ENCODE measurements at regions not wholly inside any gene's neighbourhood (a gene's known extent, or its start where the extent isn't known, plus 50 kb on each side); places are given as distances from the start of the nearest gene placed in this dataset.
"Not testable (repeated sequence)": the region's sequence is repeated elsewhere in the genome, so short reads cannot be mapped to it uniquely, and the experiment has no call there.

DNA sequence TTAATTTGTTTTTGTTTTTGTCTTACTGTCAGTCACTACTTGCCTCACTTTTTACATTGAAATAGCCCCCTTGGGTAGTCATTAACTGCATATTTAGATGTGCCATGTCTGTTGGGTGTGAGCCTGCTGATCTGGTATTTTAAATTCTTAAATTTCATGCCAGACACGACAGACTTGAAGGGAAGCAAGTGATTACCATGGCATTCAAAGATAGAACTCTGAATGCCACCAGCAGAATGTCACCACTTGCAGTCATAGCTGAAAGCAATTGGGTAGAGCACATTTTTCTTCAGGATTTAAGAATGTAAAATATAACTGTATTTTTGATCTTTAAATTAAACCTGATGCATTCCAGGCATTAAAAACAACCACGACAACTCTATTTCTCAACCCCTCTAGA lies 396.5 kb upstream of the ATP10A start:
- Mint-ChIP-seq H3K36me3 (no peaks in the 10 kb centered on the region), H3K4me3 (no peak overlapping the region), H3K9me3 (ENCODE audit: low read depth) (no peaks in the 10 kb centered on the region), H3K4me1 (ENCODE audit: low read depth) (no peaks in the 10 kb centered on the region), H3K27ac (no peak overlapping the region), H3K27me3 (peaks cover 10% of the 10 kb centered on the region)

DNA sequence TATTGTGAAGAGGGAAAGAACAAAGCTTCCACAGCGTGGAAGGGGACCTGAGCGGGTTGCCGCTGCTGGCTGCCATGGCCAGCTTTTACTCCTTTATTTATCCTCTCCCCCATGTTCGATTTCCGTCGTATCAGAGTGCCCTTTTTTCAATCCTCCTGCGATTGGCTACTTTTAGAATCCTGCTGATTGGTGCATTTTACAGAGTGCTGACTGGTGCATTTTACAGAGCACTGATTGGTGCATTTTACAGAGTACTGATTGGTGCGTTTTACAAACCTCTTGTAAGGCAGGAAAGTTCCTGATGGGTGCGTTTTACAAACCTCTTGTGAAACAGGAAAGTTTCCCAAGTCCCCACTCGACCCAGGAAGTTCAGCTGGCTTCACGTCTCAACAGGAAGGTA lies 381.7 kb upstream of the ATP10A start:
- not testable (repeated sequence) for H3K4me3 Mint-ChIP-seq; H3K27ac Mint-ChIP-seq; H3K27me3 Mint-ChIP-seq; H3K9me3 Mint-ChIP-seq (ENCODE audit: low read depth); H3K36me3 Mint-ChIP-seq; H3K4me1 Mint-ChIP-seq (ENCODE audit: low read depth)

DNA sequence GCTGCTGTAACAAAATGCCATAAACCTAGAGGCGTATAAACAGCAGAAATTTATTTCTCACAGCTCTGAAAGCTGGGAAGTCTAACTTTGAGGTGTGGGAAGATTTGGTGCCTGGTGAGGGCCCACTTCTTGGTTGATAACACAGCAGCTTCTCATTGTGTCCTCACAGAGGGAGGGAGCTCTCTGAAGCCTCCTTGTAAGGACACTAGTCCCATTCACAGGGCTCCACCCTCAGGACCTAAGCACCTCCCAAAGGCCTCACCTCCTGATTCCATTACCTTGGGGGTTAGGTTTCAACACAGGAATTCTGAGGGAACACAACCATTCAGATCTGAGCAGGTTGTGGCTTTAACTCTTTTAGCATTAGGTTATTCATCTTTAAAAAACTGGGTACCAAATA lies 380.3 kb upstream of the ATP10A start:
- Mint-ChIP-seq H3K27ac (no peak overlapping the region), H3K36me3 (no peaks in the 10 kb centered on the region), H3K27me3 (no peaks in the 10 kb centered on the region), H3K4me3 (no peak overlapping the region), H3K4me1 (ENCODE audit: low read depth) (no peaks in the 10 kb centered on the region), H3K9me3 (ENCODE audit: low read depth) (peaks cover 4% of the 10 kb centered on the region)

DNA sequence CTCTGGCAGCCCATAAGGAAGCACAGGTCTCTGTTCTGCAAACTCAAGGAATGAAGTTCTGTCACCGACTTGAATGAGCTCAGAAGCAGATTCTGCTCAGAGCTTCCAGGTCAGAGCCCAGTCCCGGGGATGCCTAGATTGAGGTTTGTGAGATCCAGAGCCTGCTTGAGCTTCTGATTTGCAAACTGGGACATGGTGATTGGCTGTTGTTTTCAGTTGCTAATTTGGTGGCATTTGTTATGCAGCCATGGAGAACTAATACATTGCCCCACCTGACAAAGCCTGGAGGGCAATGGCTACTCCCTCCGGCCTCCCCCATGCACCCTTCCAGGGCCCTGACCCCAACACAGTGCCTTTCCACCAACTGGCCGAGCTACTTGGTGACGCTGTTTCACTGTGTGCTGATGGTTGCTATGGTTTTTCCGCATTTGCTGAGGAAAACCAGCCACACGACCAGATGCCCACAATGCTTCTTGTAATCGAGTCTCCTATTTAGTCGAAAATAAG lies 379.5 kb upstream of the ATP10A start:
- H3K9me3 Mint-ChIP-seq (ENCODE audit: low read depth) = peaks cover 4% of the 10 kb centered on the region
- H3K27me3 Mint-ChIP-seq = no peaks in the 10 kb centered on the region
- no peak overlapping the region for H3K4me3 Mint-ChIP-seq
- no peaks in the 10 kb centered on the region for H3K4me1 Mint-ChIP-seq (ENCODE audit: low read depth)
- no peaks in the 10 kb centered on the region for H3K36me3 Mint-ChIP-seq
- H3K27ac Mint-ChIP-seq = no peak overlapping the region

DNA sequence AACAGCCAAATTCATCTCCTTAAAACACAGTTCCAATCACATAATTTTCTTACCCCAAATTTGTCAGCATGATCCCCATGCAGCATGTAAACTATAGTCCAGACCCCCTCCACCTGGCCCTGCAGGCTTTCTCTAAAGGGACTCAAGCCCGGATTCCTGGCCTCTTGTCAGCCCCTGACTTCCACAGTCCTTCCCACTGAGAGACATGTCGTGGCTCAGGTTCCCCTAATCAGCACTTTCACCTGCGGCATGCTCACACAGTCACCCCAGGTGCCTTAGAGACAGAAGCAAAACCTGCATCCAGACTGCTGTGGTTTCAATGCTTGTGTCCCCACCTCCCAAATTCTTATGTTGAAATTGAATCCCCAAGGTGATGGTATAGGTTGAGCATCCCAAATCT lies 372.7 kb upstream of the ATP10A start:
- no peaks in the 10 kb centered on the region for H3K4me1 Mint-ChIP-seq (ENCODE audit: low read depth)
- H3K9me3 Mint-ChIP-seq (ENCODE audit: low read depth) = no peaks in the 10 kb centered on the region
- H3K36me3 Mint-ChIP-seq = no peaks in the 10 kb centered on the region
- no peak overlapping the region for H3K4me3 Mint-ChIP-seq
- H3K27ac Mint-ChIP-seq = no peak overlapping the region
- peaks cover 3% of the 10 kb centered on the region for H3K27me3 Mint-ChIP-seq

DNA sequence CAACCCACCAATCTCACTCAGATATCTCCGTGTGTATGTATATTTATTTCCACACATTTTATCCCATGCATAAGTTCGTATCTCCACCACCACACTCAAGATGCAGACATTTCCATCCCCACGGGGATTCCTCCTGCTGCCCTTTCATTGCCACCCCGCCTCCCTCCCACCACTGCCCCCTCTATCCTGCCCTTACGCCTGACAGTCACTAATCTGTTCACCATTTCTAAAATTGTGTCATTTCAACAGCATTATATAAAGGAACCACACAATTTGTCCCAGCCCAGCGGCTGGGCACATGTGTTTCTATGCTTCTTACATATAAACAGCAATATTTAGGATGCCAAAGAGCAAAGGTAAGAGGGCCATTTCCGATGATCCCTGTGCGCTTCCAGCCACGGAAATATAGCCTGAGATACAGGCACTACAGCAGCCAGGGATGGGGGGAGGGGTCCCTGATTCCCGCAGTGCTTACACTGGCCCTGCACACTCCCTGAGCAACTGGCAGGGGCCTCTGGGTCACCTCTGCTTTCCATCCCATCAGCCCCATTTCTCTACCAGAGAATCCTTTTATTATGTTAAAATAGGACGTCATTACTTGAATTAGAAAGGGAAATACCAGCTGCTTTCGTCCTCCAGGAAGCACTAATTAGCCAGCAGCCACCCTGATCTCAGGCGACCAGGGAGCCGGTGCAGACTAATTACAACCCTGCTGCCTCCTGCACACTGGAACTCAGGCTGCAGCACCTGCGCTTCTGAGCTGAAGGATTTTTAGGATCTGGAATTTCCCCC lies 372.0 kb upstream of the ATP10A start:
- Mint-ChIP-seq H3K27me3 (peaks cover 3% of the 10 kb centered on the region), H3K4me1 (ENCODE audit: low read depth) (no peaks in the 10 kb centered on the region), H3K4me3 (no peak overlapping the region), H3K27ac (no peak overlapping the region), H3K9me3 (ENCODE audit: low read depth) (no peaks in the 10 kb centered on the region), H3K36me3 (no peaks in the 10 kb centered on the region)

DNA sequence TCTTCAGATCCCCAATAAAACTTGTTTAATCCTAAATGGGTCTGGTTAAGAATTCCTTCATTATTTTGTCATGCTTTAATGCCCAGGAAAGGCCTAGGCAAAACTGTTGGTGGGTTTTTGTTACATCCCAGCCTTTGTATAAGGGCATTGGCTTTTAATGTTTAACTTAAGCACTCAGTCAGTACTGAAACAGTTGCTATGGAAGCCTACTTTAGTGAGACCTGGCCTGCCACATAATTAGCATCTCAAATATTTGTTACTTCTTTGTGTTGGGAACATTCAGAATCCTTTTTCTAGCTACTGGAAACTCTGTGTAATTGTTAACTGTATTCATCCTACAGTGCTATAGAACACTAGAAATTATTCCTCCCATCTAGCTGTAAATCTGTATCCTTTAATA lies 369.6 kb upstream of the ATP10A start:
- Mint-ChIP-seq H3K36me3 (no peaks in the 10 kb centered on the region), H3K9me3 (ENCODE audit: low read depth) (peaks cover under 1% of the 10 kb centered on the region), H3K4me3 (no peak overlapping the region), H3K27me3 (peaks cover 5% of the 10 kb centered on the region), H3K27ac (no peak overlapping the region), H3K4me1 (ENCODE audit: low read depth) (no peaks in the 10 kb centered on the region)

DNA sequence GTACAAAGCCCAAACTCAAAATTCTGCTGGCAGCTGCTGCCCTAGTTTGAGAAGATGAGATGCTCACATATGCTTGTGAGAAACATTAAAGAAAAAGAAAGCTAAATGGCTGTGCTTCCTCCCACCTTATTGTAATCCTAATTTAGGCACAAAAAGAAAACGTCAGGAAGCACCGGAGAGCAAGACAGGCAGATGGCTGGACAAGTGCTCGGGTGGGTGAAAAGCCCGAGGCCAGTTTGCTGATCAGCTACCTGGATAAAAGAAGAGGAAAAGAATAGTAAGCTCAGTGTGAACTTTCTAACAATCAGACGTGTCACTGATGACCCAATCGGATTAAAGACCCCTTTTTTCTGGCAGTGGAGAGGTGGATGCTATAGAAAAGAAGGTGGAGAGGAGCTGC lies 368.0 kb upstream of the ATP10A start:
- no peaks in the 10 kb centered on the region for H3K4me1 Mint-ChIP-seq (ENCODE audit: low read depth)
- peaks cover 9% of the 10 kb centered on the region for H3K9me3 Mint-ChIP-seq (ENCODE audit: low read depth)

DNA sequence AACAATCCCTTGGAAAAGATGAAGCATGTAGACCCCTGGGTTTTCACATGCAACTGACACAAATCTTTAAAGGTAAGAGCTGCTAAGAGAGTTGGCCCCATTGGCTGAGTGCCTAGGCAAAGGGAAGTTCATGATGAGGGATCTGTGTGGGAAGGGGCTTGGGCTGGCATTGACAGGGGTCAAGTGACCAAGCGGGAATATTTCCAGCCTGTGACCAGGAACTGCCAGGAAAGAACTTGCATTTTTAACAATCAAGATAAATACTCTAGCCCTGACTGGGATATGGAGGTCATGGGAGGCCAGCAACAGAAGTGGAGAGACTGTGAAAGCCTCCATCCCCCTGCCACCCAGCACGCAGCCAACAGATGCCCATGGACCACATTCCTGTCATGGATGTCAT lies 361.1 kb upstream of the ATP10A start:
- Mint-ChIP-seq H3K36me3 (peaks cover 2% of the 10 kb centered on the region), H3K9me3 (ENCODE audit: low read depth) (peaks cover 9% of the 10 kb centered on the region), H3K27ac (no peak overlapping the region), H3K4me1 (ENCODE audit: low read depth) (no peaks in the 10 kb centered on the region), H3K4me3 (no peak overlapping the region), H3K27me3 (peaks cover 6% of the 10 kb centered on the region)

More for the DNA sequence above, 368.0 kb upstream of the ATP10A start:
- H3K27me3 Mint-ChIP-seq = peaks cover 8% of the 10 kb centered on the region
- no peak overlapping the region for H3K27ac Mint-ChIP-seq
- no peak overlapping the region for H3K4me3 Mint-ChIP-seq
- H3K36me3 Mint-ChIP-seq = peaks cover 2% of the 10 kb centered on the region

DNA sequence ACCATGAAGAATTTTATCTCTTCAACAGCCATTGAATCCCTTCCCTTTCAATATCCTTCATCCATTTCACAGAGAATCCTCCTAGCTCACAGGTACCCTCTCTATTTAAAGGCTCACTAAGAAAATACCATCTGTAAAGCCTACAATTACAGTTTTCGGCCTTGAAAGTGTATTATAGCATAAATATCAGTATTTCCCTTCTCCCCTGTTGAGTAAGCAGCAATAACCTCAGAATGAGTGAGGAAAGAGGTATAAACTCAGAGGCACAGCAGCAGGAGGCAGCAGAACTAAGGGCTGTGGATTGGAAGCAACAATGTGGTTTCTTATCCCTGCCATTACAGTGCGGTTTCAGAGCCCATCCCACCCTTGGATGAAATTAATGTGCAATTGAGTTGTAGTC lies 360.6 kb upstream of the ATP10A start:
- Mint-ChIP-seq H3K9me3 (ENCODE audit: low read depth) (peaks cover 9% of the 10 kb centered on the region), H3K4me3 (no peak overlapping the region), H3K4me1 (ENCODE audit: low read depth) (no peaks in the 10 kb centered on the region), H3K27me3 (peaks cover 6% of the 10 kb centered on the region), H3K27ac (no peak overlapping the region), H3K36me3 (peaks cover 2% of the 10 kb centered on the region)

DNA sequence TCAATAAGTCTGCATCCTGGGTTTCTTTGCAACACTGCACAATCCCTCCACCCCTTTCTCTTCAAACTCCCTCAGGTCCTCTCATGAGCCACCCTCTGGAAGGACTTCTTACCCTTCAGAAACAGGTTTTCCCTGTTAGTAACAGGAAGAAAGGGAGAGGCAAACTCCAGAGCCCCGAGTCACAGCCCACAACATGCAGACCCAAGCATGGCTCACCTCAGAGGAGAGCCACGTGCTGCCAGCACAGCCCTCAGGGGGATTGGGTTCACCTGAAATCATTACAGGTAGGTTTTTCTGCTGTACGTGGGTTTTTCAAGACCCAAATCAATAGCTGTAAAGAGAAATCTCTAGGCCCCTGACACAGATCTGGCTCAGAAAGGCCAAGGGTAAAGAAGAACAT lies 359.7 kb upstream of the ATP10A start:
- H3K9me3 Mint-ChIP-seq (ENCODE audit: low read depth) = peaks cover 9% of the 10 kb centered on the region
- peaks cover 6% of the 10 kb centered on the region for H3K27me3 Mint-ChIP-seq
- H3K4me1 Mint-ChIP-seq (ENCODE audit: low read depth) = no peaks in the 10 kb centered on the region
- H3K27ac Mint-ChIP-seq = no peak overlapping the region
- peaks cover 2% of the 10 kb centered on the region for H3K36me3 Mint-ChIP-seq
- H3K4me3 Mint-ChIP-seq = no peak overlapping the region

DNA sequence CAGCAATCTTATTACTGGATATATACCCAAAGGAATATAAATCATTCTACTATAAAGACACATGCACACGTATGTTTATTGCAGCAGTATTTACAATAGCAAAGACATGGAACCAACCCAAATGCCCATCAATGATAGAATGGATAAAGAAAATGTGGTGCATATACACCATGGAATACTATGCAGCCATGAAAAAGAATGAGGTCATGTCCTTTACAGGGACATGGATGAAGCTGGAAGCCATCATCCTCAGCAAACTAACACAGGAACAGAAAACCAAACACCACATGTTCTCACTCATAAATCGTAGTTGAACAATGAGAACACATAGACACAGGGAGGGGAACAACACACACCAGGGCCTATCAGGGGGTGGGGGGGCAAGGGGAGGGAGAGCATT lies 353.9 kb upstream of the ATP10A start:
- H3K4me3 Mint-ChIP-seq; H3K36me3 Mint-ChIP-seq; H3K9me3 Mint-ChIP-seq (ENCODE audit: low read depth); H3K27ac Mint-ChIP-seq; H3K27me3 Mint-ChIP-seq; H3K4me1 Mint-ChIP-seq (ENCODE audit: low read depth): not testable (repeated sequence)

DNA sequence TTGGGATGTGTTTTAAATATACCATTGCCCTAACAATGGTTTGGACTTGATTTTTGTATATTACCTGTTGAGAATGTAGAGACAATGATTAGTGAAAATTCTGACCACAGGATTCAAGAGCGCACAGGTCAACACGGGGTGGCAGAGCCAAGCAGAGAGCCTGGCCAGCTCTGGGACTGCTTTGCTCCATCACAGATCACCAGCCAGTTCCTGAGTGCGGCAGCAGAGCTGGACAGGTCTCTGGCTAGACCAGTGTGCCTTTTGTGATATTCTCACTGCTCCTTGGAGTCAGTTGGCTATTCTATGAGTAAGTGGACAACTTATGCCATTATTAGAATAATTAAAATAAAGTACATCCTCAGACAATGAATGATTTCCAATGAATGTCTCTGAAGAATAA lies 351.2 kb upstream of the ATP10A start:
- Mint-ChIP-seq H3K4me3 (no peak overlapping the region), H3K36me3 (no peaks in the 10 kb centered on the region), H3K27me3 (peaks cover 3% of the 10 kb centered on the region), H3K9me3 (ENCODE audit: low read depth) (no peaks in the 10 kb centered on the region), H3K27ac (no peak overlapping the region), H3K4me1 (ENCODE audit: low read depth) (no peaks in the 10 kb centered on the region)

DNA sequence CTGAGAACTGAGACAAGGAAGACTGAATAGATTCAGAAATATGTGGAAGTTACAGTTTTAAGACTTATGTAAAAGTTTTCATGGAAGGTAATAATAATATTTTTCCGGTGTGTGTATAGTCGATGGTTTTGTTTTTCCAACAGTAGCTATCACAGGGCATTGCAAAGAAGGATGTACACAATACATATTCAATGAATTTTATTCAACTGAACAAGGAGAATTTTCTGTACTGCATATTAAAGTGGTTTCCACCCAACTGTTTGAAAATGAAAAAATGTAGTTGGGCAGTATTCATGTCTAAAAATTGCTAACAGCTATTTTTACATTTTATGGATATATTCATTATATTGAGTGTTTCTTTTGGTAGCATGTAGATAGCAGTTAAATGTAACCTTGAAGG lies 350.3 kb upstream of the ATP10A start:
- Mint-ChIP-seq H3K9me3 (ENCODE audit: low read depth) (peaks cover 3% of the 10 kb centered on the region), H3K27me3 (peaks cover 3% of the 10 kb centered on the region), H3K4me3 (no peak overlapping the region), H3K27ac (no peak overlapping the region), H3K4me1 (ENCODE audit: low read depth) (no peaks in the 10 kb centered on the region), H3K36me3 (no peaks in the 10 kb centered on the region)

DNA sequence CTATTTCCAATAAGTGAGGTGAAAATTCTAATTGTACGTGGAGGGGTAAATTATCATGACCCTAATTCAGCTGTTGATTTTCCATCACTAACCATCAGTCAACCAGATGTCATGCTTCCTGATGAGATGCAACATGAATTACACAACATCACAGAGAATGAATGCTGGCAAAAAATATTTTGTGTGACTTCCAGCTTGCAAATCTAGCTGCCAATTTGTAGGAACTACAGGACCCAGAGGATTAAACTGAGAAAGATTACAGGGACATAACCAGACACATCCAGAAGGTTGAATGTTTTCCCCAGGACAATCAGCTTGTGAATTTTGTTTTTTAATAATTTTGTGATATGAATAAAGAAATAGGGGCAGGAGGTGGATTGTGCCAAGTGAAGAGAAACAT lies 349.0 kb upstream of the ATP10A start:
- H3K9me3 Mint-ChIP-seq (ENCODE audit: low read depth) = peaks cover 5% of the 10 kb centered on the region
- H3K36me3 Mint-ChIP-seq = no peaks in the 10 kb centered on the region
- no peak overlapping the region for H3K27ac Mint-ChIP-seq
- H3K4me1 Mint-ChIP-seq (ENCODE audit: low read depth) = no peaks in the 10 kb centered on the region
- no peak overlapping the region for H3K4me3 Mint-ChIP-seq
- peaks cover 3% of the 10 kb centered on the region for H3K27me3 Mint-ChIP-seq

DNA sequence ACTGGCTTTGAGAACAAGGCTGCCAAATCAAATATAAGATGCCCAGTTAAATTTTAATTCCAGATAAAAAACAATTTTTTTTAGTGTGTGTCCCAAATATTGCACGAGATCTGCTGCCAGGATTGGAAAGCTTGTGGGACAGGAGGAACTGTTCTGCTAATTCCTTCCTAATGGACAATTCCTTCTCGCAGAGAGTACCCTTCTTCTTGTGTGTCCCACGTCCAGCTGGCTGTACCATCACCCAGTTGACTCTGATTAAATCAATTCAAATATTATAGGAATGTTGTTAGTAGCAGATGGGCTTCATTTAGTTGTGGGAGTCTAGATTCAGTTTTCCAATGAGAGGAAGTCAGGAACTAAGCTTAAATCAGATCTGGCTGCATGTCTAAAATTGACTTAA lies 347.9 kb upstream of the ATP10A start:
- Mint-ChIP-seq H3K4me1 (ENCODE audit: low read depth) (no peaks in the 10 kb centered on the region), H3K4me3 (no peak overlapping the region), H3K36me3 (no peaks in the 10 kb centered on the region), H3K9me3 (ENCODE audit: low read depth) (peaks cover 5% of the 10 kb centered on the region), H3K27ac (no peak overlapping the region), H3K27me3 (peaks cover 3% of the 10 kb centered on the region)

Data from activated naive CD8-positive, alpha-beta T cell (primary cell).